ENCODE measurements at regions not wholly inside any gene's neighbourhood (a gene's known extent, or its start where the extent isn't known, plus 50 kb on each side); places are given as distances from the start of the nearest gene placed in this dataset.

GRCh38 chr12:127233016-127233415, 1034.0 kb upstream of the TMEM132C start:
- no peak for TF ChIP-seq NFE2L1 (CRISPR knock-in tag; IDR thresholded peaks at IDR 0.05)
- no peak for TF ChIP-seq ZNF512 (CRISPR knock-in tag; IDR thresholded peaks at IDR 0.05; ENCODE audit: borderline replicate concordance)
- no peak for TF ChIP-seq ATF2 (CRISPR knock-in tag; IDR thresholded peaks at IDR 0.05; ENCODE audit: borderline replicate concordance, low read depth)
- TF ChIP-seq CREM (CRISPR knock-in tag; IDR thresholded peaks at IDR 0.05), result no peak
- TF ChIP-seq FOXK1 (CRISPR knock-in tag; IDR thresholded peaks at IDR 0.05), result no peak
- no peak for TF ChIP-seq ZNF396 (CRISPR knock-in tag; IDR thresholded peaks at IDR 0.05; ENCODE audit: borderline replicate concordance)
- TF ChIP-seq CTCF (IDR thresholded peaks at IDR 0.05), result no peak
- no peak for TF ChIP-seq SMAD3 (CRISPR knock-in tag; IDR thresholded peaks at IDR 0.05; ENCODE audit: borderline replicate concordance)
